ENCODE measurements at regions not wholly inside any gene's neighbourhood (a gene's known extent, or its start where the extent isn't known, plus 50 kb on each side); places are given as distances from the start of the nearest gene placed in this dataset.
A peak's percentile ranks its signal among the peaks of the same experiment; 100 is the strongest.

GRCh38 chr20:53829724-53830521 lies 236.3 kb upstream of the ZNF217 start:
- CTCF ChIA-PET, result no interaction called here
- peak overlapping the region; percentile 42; the same call in 1 of the 2 replicates for H3K27ac ChIP-seq
- POLR2A ChIA-PET (ENCODE audit: low non-redundant PET), result interaction anchor here (0.8 kb wide), 1 partner anchor 776 kb away, joined by 4 read pairs; no protein-coding TSS in a partner anchor
- peak; percentile 17 for DNase-seq (ENCODE audit: low spot score)
- no peak for TF ChIP-seq CTCF (conservative IDR thresholded peaks at IDR 0.05; ENCODE audit: low read depth)

GRCh38 chr20:53829255-53829723 lies 235.7 kb upstream of the ZNF217 start:
- POLR2A ChIA-PET (ENCODE audit: low non-redundant PET), result no interaction called here
- peak; percentile 97 for DNase-seq (ENCODE audit: low spot score)
- peak overlapping the region; percentile 42 for H3K27ac ChIP-seq
- CTCF ChIA-PET, result interaction anchor here (0.6 kb wide), 1 partner anchor 134 kb away, joined by 3 read pairs; no protein-coding TSS in a partner anchor
- TF ChIP-seq CTCF (conservative IDR thresholded peaks at IDR 0.05; ENCODE audit: low read depth), result no peak

GRCh38 chr20:53828682-53829254 lies 235.1 kb upstream of the ZNF217 start:
- ChIA-PET CTCF (interaction anchor here (0.6 to 1.0 kb wide), 3 partner anchors 42 to 133 kb away, joined by 3 to 7 read pairs (median 4); no protein-coding TSS in a partner anchor), POLR2A (ENCODE audit: low non-redundant PET) (interaction anchor here (1.1 kb wide), 1 partner anchor 75 kb away, joined by 3 read pairs; no protein-coding TSS in a partner anchor)
- H3K27ac ChIP-seq, result peak overlapping the region; percentile 42

GRCh38 chr20:53828088-53828681 lies 234.5 kb upstream of the ZNF217 start:
- ChIA-PET POLR2A (ENCODE audit: low non-redundant PET) (interaction anchor here (1.1 kb wide), 1 partner anchor 75 kb away, joined by 3 read pairs; no protein-coding TSS in a partner anchor), CTCF (interaction anchor here (0.6 to 1.3 kb wide), 4 partner anchors 18 to 88 kb away, joined by 4 to 7 read pairs (median 5); no protein-coding TSS in a partner anchor)
- DNase-seq (ENCODE audit: low spot score), result peak; percentile 75
- peak overlapping the region; percentile 42; the same call in 1 of the 2 replicates for H3K27ac ChIP-seq
- TF ChIP-seq CTCF (conservative IDR thresholded peaks at IDR 0.05; ENCODE audit: low read depth), result no peak

More at GRCh38 chr20:53828682-53829254, 235.1 kb upstream of the ZNF217 start:
- TF ChIP-seq CTCF (conservative IDR thresholded peaks at IDR 0.05; ENCODE audit: low read depth), result no peak
- peak; percentile 80 for DNase-seq (ENCODE audit: low spot score)

- ChIA-PET CTCF (interaction anchor here (0.6 to 1.3 kb wide), 4 partner anchors 17 to 180 kb away, joined by 3 to 7 read pairs (median 5); no protein-coding TSS in a partner anchor), POLR2A (ENCODE audit: low non-redundant PET) (interaction anchor here (1.1 kb wide), 1 partner anchor 74 kb away, joined by 3 read pairs; no protein-coding TSS in a partner anchor)
- no peak for DNase-seq (ENCODE audit: low spot score)
- no peak for TF ChIP-seq CTCF (conservative IDR thresholded peaks at IDR 0.05; ENCODE audit: low read depth)
- peak overlapping the region; percentile 77 for H3K27ac ChIP-seq
Observed at GRCh38 chr20:53827292-53828087, 233.9 kb upstream of the ZNF217 start.

Measured in RWPE1 (cell line).